ENCODE measurements at regions not wholly inside any gene's neighbourhood (a gene's known extent, or its start where the extent isn't known, plus 50 kb on each side); places are given as distances from the start of the nearest gene placed in this dataset.

GRCh38 chr5:121239951-121240350, 611.7 kb upstream of the FTMT start:
- TF ChIP-seq, protein P1, sequence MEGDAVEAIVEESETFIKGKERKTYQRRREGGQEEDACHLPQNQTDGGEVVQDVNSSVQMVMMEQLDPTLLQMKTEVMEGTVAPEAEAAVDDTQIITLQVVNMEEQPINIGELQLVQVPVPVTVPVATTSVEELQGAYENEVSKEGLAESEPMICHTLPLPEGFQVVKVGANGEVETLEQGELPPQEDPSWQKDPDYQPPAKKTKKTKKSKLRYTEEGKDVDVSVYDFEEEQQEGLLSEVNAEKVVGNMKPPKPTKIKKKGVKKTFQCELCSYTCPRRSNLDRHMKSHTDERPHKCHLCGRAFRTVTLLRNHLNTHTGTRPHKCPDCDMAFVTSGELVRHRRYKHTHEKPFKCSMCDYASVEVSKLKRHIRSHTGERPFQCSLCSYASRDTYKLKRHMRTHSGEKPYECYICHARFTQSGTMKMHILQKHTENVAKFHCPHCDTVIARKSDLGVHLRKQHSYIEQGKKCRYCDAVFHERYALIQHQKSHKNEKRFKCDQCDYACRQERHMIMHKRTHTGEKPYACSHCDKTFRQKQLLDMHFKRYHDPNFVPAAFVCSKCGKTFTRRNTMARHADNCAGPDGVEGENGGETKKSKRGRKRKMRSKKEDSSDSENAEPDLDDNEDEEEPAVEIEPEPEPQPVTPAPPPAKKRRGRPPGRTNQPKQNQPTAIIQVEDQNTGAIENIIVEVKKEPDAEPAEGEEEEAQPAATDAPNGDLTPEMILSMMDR (IDR thresholded peaks at IDR 0.05) = no peak
- TF ChIP-seq EZH2 (IDR thresholded peaks at IDR 0.05; ENCODE audit: borderline replicate concordance, insufficient read depth, low read depth, low read length, poor library complexity, severe bottlenecking) = no peak

All from B cell (primary cell).